A549 (cell line): ENCODE measurements at regions not wholly inside any gene's neighbourhood (a gene's known extent, or its start where the extent isn't known, plus 50 kb on each side); places are given as distances from the start of the nearest gene placed in this dataset.

Experiments used
- ATAC-seq, 2 experiments: fragments of 200-7000 bp in 1 of 2; fragments of >200 bp in 1 of 2; cut with Nextera tagmentation in 1 of 2; cut with Tn5 transposase in 1 of 2; 3 replicates each; pipeline versions ENCODE4 v1.8.0 to v1.9.1; 2018 to 2020; ENCODE audit warnings: mild to moderate bottlenecking in 1 of 2, moderate library complexity in 1 of 2
- CTCF ChIA-PET: fragments of 300-600 bp; sonication (Branson Sonifier 250); formaldehyde crosslinking; extraction: SDS; loops from one replicate; lab custom pipeline; 2021; ENCODE audit warnings: antibody characterized with exemption, inconsistent platforms; lab: Yijun Ruan, JAX
- POLR2A ChIA-PET: fragments of 350-600 bp; formaldehyde crosslinking; extraction: SDS; loops from one replicate; lab custom pipeline; 2021; ENCODE audit warnings: antibody characterized with exemption, inconsistent platforms; lab: Yijun Ruan, JAX
- DNase-seq, 2 experiments: peaks; one replicate each; pipeline versions ENCODE4 v3.0.0 to v3.0.0-alpha.2; 2011 to 2016; ENCODE audit warnings: low read depth in 1 of 2, low spot score in 1 of 2
- FAIRE-seq: peaks from 2 replicates; lab custom pipeline; 2011; peaks lifted over from hg19 to GRCh38; lab: Jason Lieb, UNC
- H3K27ac ChIP-seq, 2 experiments: fragments of >200 bp; sonication (Bioruptor Twin); formaldehyde crosslinking; 3 replicates each; pipeline ENCODE4 v1.5.1; 2016 to 2017
- H3K4me1 ChIP-seq: fragments of >200 bp; sonication (Bioruptor Twin); formaldehyde crosslinking; 3 replicates; pipeline ENCODE4 v1.6.1; 2016
- H3K4me2 ChIP-seq: fragments of >200 bp; sonication (Bioruptor Twin); formaldehyde crosslinking; 3 replicates; pipeline ENCODE4 v1.6.1; 2016
- H3K4me3 ChIP-seq: fragments of >200 bp; sonication (Bioruptor Twin); formaldehyde crosslinking; 3 replicates; pipeline ENCODE4 v1.5.1; 2016
- H3K9me3 ChIP-seq: fragments of >200 bp; sonication (Bioruptor Twin); formaldehyde crosslinking; 3 replicates; pipeline ENCODE4 v1.6.1; 2016
- BCL3 ChIP-seq: fragments of >200 bp; sonication (Bioruptor Twin); formaldehyde crosslinking; IDR thresholded peaks from 3 replicates; pipeline ENCODE4 v1.6.1; 2016
- BHLHE40 ChIP-seq: IDR thresholded peaks from 2 replicates; pipeline ENCODE4 v1.6.1; 2012; ENCODE audit warnings: low read depth, low read length, inconsistent platforms
- CBX2 ChIP-seq: fragments of 200-600 bp; sonication (generic); IDR thresholded peaks from 2 replicates; pipeline ENCODE4 v1.6.1; 2016; ENCODE audit warnings: low read depth, mild to moderate bottlenecking, borderline replicate concordance
- CBX8 ChIP-seq: fragments of 200-600 bp; sonication (generic); IDR thresholded peaks from 2 replicates; pipeline ENCODE4 v1.6.1; 2016
- E2F6 ChIP-seq: IDR thresholded peaks from 2 replicates; pipeline ENCODE4 v1.6.1; 2012; ENCODE audit warnings: low read depth, borderline replicate concordance
- EHF ChIP-seq: fragments of 250-450 bp; sonication (Bioruptor Pico); IDR thresholded peaks from 2 replicates; pipeline ENCODE4 v1.5.0; 2020; ENCODE audit warnings: mild to moderate bottlenecking
- EHMT2 ChIP-seq: fragments of 200-600 bp; sonication (generic); IDR thresholded peaks from 2 replicates; pipeline ENCODE4 v1.6.1; 2016; ENCODE audit warnings: antibody characterized with exemption, low read depth, mild to moderate bottlenecking, moderate library complexity
- ELK1 ChIP-seq: fragments of 150-350 bp; IDR thresholded peaks from 2 replicates; pipeline ENCODE4 v1.6.1; 2014; ENCODE audit warnings: low read depth, mild to moderate bottlenecking, low read length
- ESRRA ChIP-seq: fragments of 150-350 bp; IDR thresholded peaks from 2 replicates; pipeline ENCODE4 v1.6.1; 2014; ENCODE audit warnings: mild to moderate bottlenecking, low read length, borderline replicate concordance
- FOXS1 ChIP-seq: fragments of 250-450 bp; sonication (Bioruptor Pico); IDR thresholded peaks from 2 replicates; pipeline ENCODE4 v1.5.0; 2020; ENCODE audit warnings: mild to moderate bottlenecking, moderate library complexity
- HMGXB4 ChIP-seq: fragments of 250-450 bp; sonication (Bioruptor Pico); IDR thresholded peaks from 2 replicates; pipeline ENCODE4 v1.5.0; 2021; ENCODE audit warnings: mild to moderate bottlenecking, moderate library complexity, borderline replicate concordance
- HOXB5 ChIP-seq: fragments of 250-450 bp; sonication (Bioruptor Pico); IDR thresholded peaks from 2 replicates; pipeline ENCODE4 v1.5.0; 2020; ENCODE audit warnings: mild to moderate bottlenecking, moderate library complexity
- MAFK ChIP-seq: fragments of 450-650 bp; IDR thresholded peaks from 2 replicates; pipeline ENCODE4 v1.6.1; 2014; ENCODE audit not compliant: partially characterized antibody
- MAZ ChIP-seq: fragments of 150-350 bp; IDR thresholded peaks from 2 replicates; pipeline ENCODE4 v1.6.1; 2014; ENCODE audit warnings: antibody characterized with exemption, low read depth, low read length, borderline replicate concordance
- NPAS2 ChIP-seq: fragments of 250-450 bp; sonication (Bioruptor Pico); IDR thresholded peaks from 2 replicates; pipeline ENCODE4 v1.8.0; 2022; ENCODE audit warnings: mild to moderate bottlenecking, moderate library complexity, borderline replicate concordance
- NR3C1 ChIP-seq: fragments of >200 bp; sonication (Bioruptor Twin); formaldehyde crosslinking; IDR thresholded peaks from 3 replicates; pipeline ENCODE4 v1.6.1; 2017
- REST ChIP-seq: fragments of 200-600 bp; sonication (generic); IDR thresholded peaks from 2 replicates; pipeline ENCODE4 v1.6.1; 2016; ENCODE audit warnings: antibody characterized with exemption, mild to moderate bottlenecking, moderate library complexity
- RNF2 ChIP-seq: fragments of 200-600 bp; sonication (generic); IDR thresholded peaks from 2 replicates; pipeline ENCODE4 v1.6.1; 2016; ENCODE audit warnings: low read depth, mild to moderate bottlenecking, antibody characterized with exemption, moderate library complexity, borderline replicate concordance
- SREBF2 ChIP-seq: fragments of 450-650 bp; IDR thresholded peaks from 2 replicates; pipeline ENCODE4 v1.6.1; 2014; ENCODE audit warnings: mild to moderate bottlenecking, moderate library complexity
- TP53 ChIP-seq: fragments of 250-450 bp; sonication (Bioruptor Pico); IDR thresholded peaks from 2 replicates; pipeline ENCODE4 v1.5.0; 2021; ENCODE audit warnings: mild to moderate bottlenecking, moderate library complexity
- USF2 ChIP-seq: fragments of 450-650 bp; IDR thresholded peaks from 2 replicates; pipeline ENCODE4 v1.6.1; 2014; ENCODE audit warnings: antibody characterized with exemption
- ZC3H11A ChIP-seq: fragments of 450-650 bp; IDR thresholded peaks from 2 replicates; pipeline ENCODE4 v1.6.1; 2014; ENCODE audit warnings: antibody characterized with exemption, mild to moderate bottlenecking
- WGBS: methylation state at CpG from one replicate; pipeline ENCODE4 v1.1.6; 2017; ENCODE audit errors: missing lambda C conversion rate; 5-methylcytosine and 5-hydroxymethylcytosine counted together

GRCh38 chr5:38124321-38124720, 134.0 kb upstream of the EGFLAM start:
- ATAC-seq (no peak), DNase-seq (no peak), FAIRE-seq (no peak)
- no peaks in the 10 kb centered on the region for H3K4me1 ChIP-seq
- H3K4me3 ChIP-seq: no peak overlapping the region
- CTCF ChIA-PET: no interaction called here
- no peak overlapping the region for H3K4me2 ChIP-seq
- 0% methylated on average over 1 of the region's 1 CpG for WGBS
- no peaks in the 10 kb centered on the region for H3K9me3 ChIP-seq
- POLR2A ChIA-PET: no interaction called here
- no peak for TF ChIP-seq BHLHE40
- no peak for TF ChIP-seq USF2
- no peak for TF ChIP-seq MAFK
- TF ChIP-seq REST: no peak
- no peak for TF ChIP-seq FOXS1 (CRISPR knock-in tag)
- no peak for TF ChIP-seq MAZ
- TF ChIP-seq NPAS2: no peak
- TF ChIP-seq TP53 (CRISPR knock-in tag): no peak
- TF ChIP-seq ZC3H11A: no peak
- TF ChIP-seq, all 56 proteins: peak for 0
- no peak overlapping the region for H3K27ac ChIP-seq

- DNase-seq: no peak
- WGBS: 14% methylated on average over 2 of the region's 2 CpGs
- TF ChIP-seq ELK1 (no peak), REST (no peak), BCL3 (no peak), CBX2 (no peak), SREBF2 (no peak), EHMT2 (no peak), NPAS2 (no peak), ESRRA (no peak), USF2 (no peak), HOXB5 (CRISPR knock-in tag) (no peak), HMGXB4 (no peak), NR3C1 (no peak), EHF (CRISPR knock-in tag) (no peak), E2F6 (no peak), RNF2 (no peak), CBX8 (no peak), MAFK (no peak)
Observed at GRCh38 chr5:38121420-38121819, 136.9 kb upstream of the EGFLAM start.

More at GRCh38 chr5:38121420-38121819, 136.9 kb upstream of the EGFLAM start:
- no peak overlapping the region for H3K27ac ChIP-seq
- no peak overlapping the region for H3K4me2 ChIP-seq
- FAIRE-seq (peak; percentile 28), ATAC-seq (no peak)
- CTCF ChIA-PET: no interaction called here
- no peak overlapping the region for H3K4me3 ChIP-seq
- H3K4me1 ChIP-seq: no peaks in the 10 kb centered on the region
- POLR2A ChIA-PET: no interaction called here
- no peaks in the 10 kb centered on the region for H3K9me3 ChIP-seq
